HCT116 (cell line): ENCODE measurements at regions not wholly inside any gene's neighbourhood (a gene's known extent, or its start where the extent isn't known, plus 50 kb on each side); places are given as distances from the start of the nearest gene placed in this dataset.
"Not testable (repeated sequence)": the region's sequence is repeated elsewhere in the genome, so short reads cannot be mapped to it uniquely, and the experiment has no call there.

Experiments
- ATAC-seq: fragments of 200-7000 bp; cut with Tn5 transposase; 2 replicates; pipeline ENCODE4 v1.9.1; 2020; ENCODE audit warnings: mild to moderate bottlenecking, moderate library complexity
- BruUV-seq: library from RNA; stranded (reverse); fragments of 400-500 nt; replicated peaks from 2 replicates; lab custom pipeline; 2021; lab: Mats Ljungman, UMichigan
- CTCF ChIA-PET: fragments of 300-600 bp; sonication (Branson Sonifier 250); formaldehyde crosslinking; loops from one replicate; lab custom pipeline; 2021; ENCODE audit warnings: antibody characterized with exemption; lab: Charles Lee
- POLR2A ChIA-PET: fragments of 300-600, 350-600 bp; sonication (Branson Sonifier 250); formaldehyde crosslinking; loops from one replicate; lab custom pipeline; 2021; ENCODE audit warnings: antibody characterized with exemption; lab: Charles Lee
- RAD21 ChIA-PET, 2 experiments: fragments of 300-600 bp; sonication (Branson Sonifier 250); formaldehyde crosslinking; loops; one replicate each; lab custom pipeline; 2023; ENCODE audit warnings: low total read pairs in 2 of 2; ENCODE audit not compliant: uncharacterized antibody in 2 of 2, unreplicated experiment in 2 of 2, low non-redundant PET in 1 of 2; lab: Charles Lee
- DNase-seq: peaks from one replicate; pipeline ENCODE4 v3.0.0-alpha.2; 2010; ENCODE audit warnings: low read depth, low spot score
- H2AFZ ChIP-seq: fragments of 200-600 bp; shearing (Covaris generic), sonication (generic); 2 replicates; pipeline ENCODE4 v1.6.1; 2017; ENCODE audit warnings: low read depth, mixed run types, mixed read lengths, antibody characterized with exemption, low read length; ENCODE audit not compliant: poor library complexity, severe bottlenecking
- H3K27ac ChIP-seq: 2 replicates; pipeline ENCODE4 v1.5.1; 2012; ENCODE audit warnings: low read depth, low read length
- H3K27me3 ChIP-seq: fragments of 200-600 bp; sonication (generic); 2 replicates; pipeline ENCODE4 v1.6.1; 2016; ENCODE audit warnings: mixed run types, low read length, mixed read lengths; ENCODE audit not compliant: insufficient read depth
- H3K36me3 ChIP-seq, 2 experiments: fragments of 200-500 bp in 1 of 2; fragments of 200-600 bp in 1 of 2; sonication (Bioruptor generic) in 1 of 2; sonication (generic) in 1 of 2; 2 replicates each; pipeline versions ENCODE4 v1.5.1 to v1.6.1; 2014 to 2016; ENCODE audit warnings: low read length in 2 of 2, inconsistent platforms in 1 of 2, mixed read lengths in 1 of 2, mixed run types in 1 of 2; ENCODE audit not compliant: insufficient read depth in 2 of 2, control insufficient read depth in 1 of 2
- H3K4me1 ChIP-seq, 2 experiments: fragments of 200-600 bp in 1 of 2; sonication (generic) in 1 of 2; 2 replicates each; pipeline versions ENCODE4 v1.5.1 to v1.6.1; 2012 to 2017; ENCODE audit warnings: low read length in 2 of 2, inconsistent platforms in 1 of 2, mild to moderate bottlenecking in 1 of 2, mixed read lengths in 1 of 2, mixed run types in 1 of 2, moderate library complexity in 1 of 2; ENCODE audit not compliant: insufficient read depth in 2 of 2, control insufficient read depth in 1 of 2
- H3K4me2 ChIP-seq: fragments of 200-600 bp; sonication (generic); 2 replicates; pipeline ENCODE4 v1.6.1; 2017; ENCODE audit warnings: mixed run types, low read length, mixed read lengths
- H3K4me3 ChIP-seq, 2 experiments: fragments of 200-600 bp in 1 of 2; sonication (generic) in 1 of 2; replicated peaks in 1 of 2; 2 replicates each; pipeline ENCODE4 v1.5.1; 2011 to 2016; ENCODE audit warnings: low read length in 2 of 2, control low read depth in 1 of 2, low read depth in 1 of 2, mild to moderate bottlenecking in 1 of 2, mixed read lengths in 1 of 2, mixed run types in 1 of 2
- H3K79me2 ChIP-seq: fragments of 200-600 bp; sonication (generic); 2 replicates; pipeline ENCODE4 v1.6.1; 2017; ENCODE audit warnings: mild to moderate bottlenecking, mixed run types, low read length, moderate library complexity, mixed read lengths; ENCODE audit not compliant: insufficient read depth
- H3K9ac ChIP-seq: fragments of 200-600 bp; sonication (generic); 2 replicates; pipeline ENCODE4 v1.6.1; 2016; ENCODE audit warnings: low read length, mixed read lengths
- H3K9me2 ChIP-seq: fragments of 200-600 bp; sonication (generic), shearing (Covaris generic); 2 replicates; pipeline ENCODE4 v1.6.1; 2017; ENCODE audit warnings: mixed run types, mild to moderate bottlenecking, moderate library complexity; ENCODE audit not compliant: insufficient read depth
- H3K9me3 ChIP-seq, 2 experiments: fragments of 200-500 bp in 1 of 2; fragments of 200-600 bp in 1 of 2; sonication (Bioruptor generic) in 1 of 2; sonication (generic) in 1 of 2; 2 replicates each; pipeline ENCODE4 v1.6.1; 2014 to 2017; ENCODE audit warnings: low read length in 2 of 2, mixed read lengths in 2 of 2, inconsistent platforms in 1 of 2, low read depth in 1 of 2, mild to moderate bottlenecking in 1 of 2, mixed run types in 1 of 2, moderate library complexity in 1 of 2; ENCODE audit not compliant: control insufficient read depth in 1 of 2, insufficient read depth in 1 of 2
- H4K20me1 ChIP-seq: fragments of 200-600 bp; sonication (generic), shearing (Covaris generic); 2 replicates; pipeline ENCODE4 v1.6.1; 2017; ENCODE audit warnings: mixed run types, mild to moderate bottlenecking, moderate library complexity; ENCODE audit not compliant: insufficient read depth
- CEBPB ChIP-seq: IDR thresholded peaks from 2 replicates; pipeline ENCODE4 v1.6.1; 2012; ENCODE audit warnings: low read depth
- ELF1 ChIP-seq: IDR thresholded peaks from 2 replicates; pipeline ENCODE4 v1.6.1; 2012; ENCODE audit warnings: low read depth, borderline replicate concordance
- FOSL1 ChIP-seq: IDR thresholded peaks from 2 replicates; pipeline ENCODE4 v1.6.1; 2012; ENCODE audit warnings: low read depth
- POLR2A ChIP-seq: IDR thresholded peaks from 2 replicates; pipeline ENCODE4 v1.7.0; 2011; ENCODE audit warnings: borderline replicate concordance; ENCODE audit not compliant: insufficient read depth, insufficient read length; ENCODE audit errors: extremely low read depth
- POLR2AphosphoS5 ChIP-seq: IDR thresholded peaks from 2 replicates; pipeline ENCODE4 v1.6.1; 2011; ENCODE audit warnings: mild to moderate bottlenecking, low read depth, low read length, moderate library complexity
- SIN3A ChIP-seq: IDR thresholded peaks from 2 replicates; pipeline ENCODE4 v1.6.1; 2012; ENCODE audit warnings: low read depth
- SRF ChIP-seq: IDR thresholded peaks from 2 replicates; pipeline ENCODE4 v1.6.1; 2012; ENCODE audit warnings: low read depth
- ZNF274 ChIP-seq: fragments of 200-500 bp; sonication (Bioruptor generic); IDR thresholded peaks from 2 replicates; pipeline ENCODE4 v1.6.1; 2014; ENCODE audit warnings: mild to moderate bottlenecking, low read depth, low read length, inconsistent platforms
- intact Hi-C: fragments of 100-400 bp; cut with micrococcal nuclease; formaldehyde crosslinking; loops from 2 replicates; pipeline ENCODE4 v1.10.0; 2022
- TF ChIP-seq, protein P1 (sequence below), 3 experiments: fragments of 200-600 bp in 1 of 3; sonication (generic) in 1 of 3; IDR thresholded peaks in 2 of 3; conservative IDR thresholded peaks in 1 of 3; 2 replicates each; pipeline ENCODE4 v1.5.1; 2012 to 2017; ENCODE audit warnings: low read depth in 2 of 3, low read length in 2 of 3, antibody characterized with exemption in 1 of 3, borderline replicate concordance in 1 of 3, control low read depth in 1 of 3, mild to moderate bottlenecking in 1 of 3, mixed read lengths in 1 of 3, mixed run types in 1 of 3, moderate library complexity in 1 of 3; ENCODE audit not compliant: insufficient read depth in 1 of 3
- TF ChIP-seq, protein P2 (sequence below): IDR thresholded peaks from 2 replicates; pipeline ENCODE4 v1.6.1; 2011; ENCODE audit warnings: mild to moderate bottlenecking, low read length, moderate library complexity; ENCODE audit not compliant: insufficient replicate concordance; ENCODE audit errors: extremely low read depth

DNA sequence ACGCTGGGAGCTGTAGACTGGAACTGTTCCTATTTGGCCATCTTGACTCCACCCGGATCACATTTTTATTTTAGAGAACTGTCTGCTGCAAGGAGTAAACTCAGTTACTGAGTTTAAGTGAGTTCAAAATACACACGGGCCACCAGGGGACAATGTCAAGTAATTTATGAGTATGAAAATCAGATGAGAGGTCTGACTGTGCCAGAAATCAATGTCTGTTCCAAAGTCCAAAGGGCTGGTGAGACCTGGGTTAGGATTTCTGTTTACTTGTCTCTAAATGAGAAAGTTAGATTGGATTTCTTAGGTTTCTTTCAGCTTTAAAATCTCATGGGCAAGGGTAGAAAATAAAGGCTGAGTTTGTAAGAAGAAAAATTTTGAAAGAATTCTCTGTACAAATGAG lies 465.8 kb upstream of the MEIS1 start:
- Histone ChIP-seq H3K27ac (no peak overlapping the region), H2AFZ (no peak overlapping the region), H3K4me2 (no peak overlapping the region), H3K79me2 (no peaks in the 10 kb centered on the region), H4K20me1 (no peaks in the 10 kb centered on the region), H3K27me3 (0 out of 2 replicates have a peak, but pooled peaks cover 6% of the 10 kb centered on the region), H3K9me2 (no peaks in the 10 kb centered on the region), H3K9ac (no peak overlapping the region), H3K4me3 (no peak overlapping the region), H3K36me3 (no peaks in the 10 kb centered on the region), H3K9me3 (no peaks in the 10 kb centered on the region), H3K4me1 (no peaks in the 10 kb centered on the region)
- DNase-seq (no peak), ATAC-seq (no peak)
- ChIA-PET CTCF (no interaction called here), RAD21 (no interaction called here), POLR2A (no interaction called here)
- TF ChIP-seq POLR2A = no peak
- no TSS peak for BruUV-seq
- intact Hi-C loops = no loop called here

DNA sequence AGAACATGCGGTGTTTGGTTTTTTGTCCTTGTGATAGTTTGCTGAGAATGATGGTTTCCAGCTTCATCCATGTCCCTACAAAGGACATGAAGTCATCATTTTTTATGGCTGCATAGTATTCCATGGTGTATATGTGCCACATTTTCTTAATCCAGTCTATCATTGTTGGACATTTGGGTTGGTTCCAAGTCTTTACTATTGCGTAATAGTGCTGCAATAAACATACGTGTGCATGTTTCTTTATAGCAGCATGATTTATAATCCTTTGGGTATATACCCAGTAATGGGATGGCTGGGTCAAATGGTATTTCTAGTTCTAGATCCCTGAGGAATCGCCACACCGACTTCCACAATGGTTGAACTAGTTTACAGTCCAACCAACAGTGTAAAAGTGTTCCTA lies 471.6 kb upstream of the MEIS1 start:
- H3K4me2 ChIP-seq, H3K9me2 ChIP-seq, intact Hi-C loops, H3K9me3 ChIP-seq, H2AFZ ChIP-seq, ATAC-seq, H3K36me3 ChIP-seq, H3K4me1 ChIP-seq, H3K27me3 ChIP-seq, H3K9ac ChIP-seq, H4K20me1 ChIP-seq, CTCF ChIA-PET, H3K27ac ChIP-seq, BruUV-seq, DNase-seq, POLR2A ChIA-PET, H3K79me2 ChIP-seq, RAD21 ChIA-PET, H3K4me3 ChIP-seq: not testable (repeated sequence)

DNA sequence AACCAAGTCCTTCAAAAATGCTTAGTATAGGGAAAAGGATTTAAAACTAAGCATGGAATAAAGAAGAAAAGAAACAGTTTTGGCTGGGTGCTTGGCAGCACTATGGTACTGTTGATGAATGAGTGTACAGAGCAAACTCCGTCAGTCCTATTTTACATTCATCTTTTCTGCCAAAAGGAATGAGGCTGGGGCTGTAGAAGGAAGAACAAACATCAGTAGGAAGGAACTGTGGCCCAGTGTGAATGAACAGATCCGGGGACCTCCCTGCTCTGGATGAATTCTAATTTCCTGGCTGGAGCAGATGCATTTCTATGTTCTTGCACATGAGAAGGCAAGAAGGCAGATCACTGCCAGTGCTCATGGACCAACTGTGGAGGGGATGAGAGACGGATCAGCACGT lies 474.0 kb upstream of the MEIS1 start:
- Histone ChIP-seq H3K4me3 (no peak overlapping the region), H4K20me1 (no peaks in the 10 kb centered on the region; the same call in 1 of the 2 replicates), H3K9me2 (no peaks in the 10 kb centered on the region), H3K9me3 (no peaks in the 10 kb centered on the region), H3K4me2 (no peak overlapping the region), H3K27ac (no peak overlapping the region), H3K27me3 (no peaks in the 10 kb centered on the region), H3K36me3 (no peaks in the 10 kb centered on the region), H2AFZ (no peak overlapping the region), H3K9ac (no peak overlapping the region), H3K79me2 (no peaks in the 10 kb centered on the region), H3K4me1 (no peaks in the 10 kb centered on the region)
- no peak for ATAC-seq
- ChIA-PET POLR2A (no interaction called here), RAD21 (no interaction called here), CTCF (no interaction called here)
- no TSS peak for BruUV-seq
- intact Hi-C loops = no loop called here
- no peak for DNase-seq
- TF ChIP-seq SIN3A (no peak), CEBPB (no peak), ELF1 (no peak), ZNF274 (no peak), SRF (no peak), FOSL1 (no peak), POLR2A (no peak), POLR2AphosphoS5 (no peak)
- TF ChIP-seq, protein P1, sequence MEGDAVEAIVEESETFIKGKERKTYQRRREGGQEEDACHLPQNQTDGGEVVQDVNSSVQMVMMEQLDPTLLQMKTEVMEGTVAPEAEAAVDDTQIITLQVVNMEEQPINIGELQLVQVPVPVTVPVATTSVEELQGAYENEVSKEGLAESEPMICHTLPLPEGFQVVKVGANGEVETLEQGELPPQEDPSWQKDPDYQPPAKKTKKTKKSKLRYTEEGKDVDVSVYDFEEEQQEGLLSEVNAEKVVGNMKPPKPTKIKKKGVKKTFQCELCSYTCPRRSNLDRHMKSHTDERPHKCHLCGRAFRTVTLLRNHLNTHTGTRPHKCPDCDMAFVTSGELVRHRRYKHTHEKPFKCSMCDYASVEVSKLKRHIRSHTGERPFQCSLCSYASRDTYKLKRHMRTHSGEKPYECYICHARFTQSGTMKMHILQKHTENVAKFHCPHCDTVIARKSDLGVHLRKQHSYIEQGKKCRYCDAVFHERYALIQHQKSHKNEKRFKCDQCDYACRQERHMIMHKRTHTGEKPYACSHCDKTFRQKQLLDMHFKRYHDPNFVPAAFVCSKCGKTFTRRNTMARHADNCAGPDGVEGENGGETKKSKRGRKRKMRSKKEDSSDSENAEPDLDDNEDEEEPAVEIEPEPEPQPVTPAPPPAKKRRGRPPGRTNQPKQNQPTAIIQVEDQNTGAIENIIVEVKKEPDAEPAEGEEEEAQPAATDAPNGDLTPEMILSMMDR (IDR thresholded peaks at IDR 0.05 in 2 of 3, conservative IDR thresholded peaks at IDR 0.05 in 1 of 3; ENCODE audit: borderline replicate concordance in 1 of 3, insufficient read depth in 1 of 3, low read depth in 2 of 3, low read length in 2 of 3) = no peak
- TF ChIP-seq, protein P2, sequence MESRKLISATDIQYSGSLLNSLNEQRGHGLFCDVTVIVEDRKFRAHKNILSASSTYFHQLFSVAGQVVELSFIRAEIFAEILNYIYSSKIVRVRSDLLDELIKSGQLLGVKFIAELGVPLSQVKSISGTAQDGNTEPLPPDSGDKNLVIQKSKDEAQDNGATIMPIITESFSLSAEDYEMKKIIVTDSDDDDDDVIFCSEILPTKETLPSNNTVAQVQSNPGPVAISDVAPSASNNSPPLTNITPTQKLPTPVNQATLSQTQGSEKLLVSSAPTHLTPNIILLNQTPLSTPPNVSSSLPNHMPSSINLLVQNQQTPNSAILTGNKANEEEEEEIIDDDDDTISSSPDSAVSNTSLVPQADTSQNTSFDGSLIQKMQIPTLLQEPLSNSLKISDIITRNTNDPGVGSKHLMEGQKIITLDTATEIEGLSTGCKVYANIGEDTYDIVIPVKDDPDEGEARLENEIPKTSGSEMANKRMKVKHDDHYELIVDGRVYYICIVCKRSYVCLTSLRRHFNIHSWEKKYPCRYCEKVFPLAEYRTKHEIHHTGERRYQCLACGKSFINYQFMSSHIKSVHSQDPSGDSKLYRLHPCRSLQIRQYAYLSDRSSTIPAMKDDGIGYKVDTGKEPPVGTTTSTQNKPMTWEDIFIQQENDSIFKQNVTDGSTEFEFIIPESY = no peak
